Neural cell (in vitro differentiated cells): ENCODE measurements at regions not wholly inside any gene's neighbourhood (a gene's known extent, or its start where the extent isn't known, plus 50 kb on each side); places are given as distances from the start of the nearest gene placed in this dataset.

ENCODE experiments used
- H2AFZ ChIP-seq: fragments of 200-600, 300-800 bp; sonication (generic), shearing (Covaris generic); 2 replicates; pipeline ENCODE4 v1.6.0; 2014; ENCODE audit warnings: low read depth, mild to moderate bottlenecking, antibody characterized with exemption, low read length, moderate library complexity
- H3F3A ChIP-seq: fragments of 200-600 bp; shearing (Covaris generic); 2 replicates; pipeline ENCODE4 v1.6.1; 2016; ENCODE audit warnings: mild to moderate bottlenecking, moderate library complexity, mixed read lengths, antibody characterized with exemption, low read length; ENCODE audit not compliant: insufficient read depth, poor library complexity, severe bottlenecking
- H3K27ac ChIP-seq: fragments of 200-600, 300-800 bp; sonication (generic), shearing (Covaris generic); 2 replicates; pipeline ENCODE4 v1.5.1; 2014; ENCODE audit warnings: mild to moderate bottlenecking, low read length, moderate library complexity
- H3K27me3 ChIP-seq: fragments of 300-800, 200-600 bp; sonication (generic), shearing (Covaris generic); 2 replicates; pipeline ENCODE4 v1.6.0; 2014; ENCODE audit warnings: mild to moderate bottlenecking, low read depth, low read length, moderate library complexity; ENCODE audit not compliant: insufficient read depth
- H3K36me3 ChIP-seq: fragments of 300-800, 200-600 bp; sonication (generic), shearing (Covaris generic); 2 replicates; pipeline ENCODE4 v1.5.1; 2014; ENCODE audit warnings: mild to moderate bottlenecking, antibody characterized with exemption, low read length, moderate library complexity; ENCODE audit not compliant: insufficient read depth
- H3K4me2 ChIP-seq: fragments of 300-800, 200-600 bp; sonication (generic), shearing (Covaris generic); 2 replicates; pipeline ENCODE4 v1.6.0; 2014; ENCODE audit warnings: mild to moderate bottlenecking, low read length
- H3K4me3 ChIP-seq: fragments of 300-800, 200-600 bp; sonication (generic), shearing (Covaris generic); 2 replicates; pipeline ENCODE4 v1.5.1; 2014; ENCODE audit warnings: mild to moderate bottlenecking, low read length, moderate library complexity
- H3K79me2 ChIP-seq: fragments of 200-600 bp; shearing (Covaris generic); replicated peaks from 2 replicates; pipeline ENCODE4 v1.6.0; 2014; ENCODE audit warnings: mild to moderate bottlenecking, low read length, moderate library complexity; ENCODE audit not compliant: insufficient read depth
- H3K9ac ChIP-seq: fragments of 300-800, 200-600 bp; sonication (generic), shearing (Covaris generic); 2 replicates; pipeline ENCODE4 v1.6.1; 2016; ENCODE audit warnings: mild to moderate bottlenecking, low read length, mixed read lengths
- H3K9me2 ChIP-seq: fragments of 200-600 bp; shearing (Covaris generic); 2 replicates; pipeline ENCODE4 v1.6.1; 2016; ENCODE audit warnings: mild to moderate bottlenecking, low read length, mixed read lengths; ENCODE audit not compliant: insufficient read depth
- H3K9me3 ChIP-seq: fragments of 200-600, 300-800 bp; sonication (generic), shearing (Covaris generic); 2 replicates; pipeline ENCODE4 v1.6.1; 2016; ENCODE audit warnings: mild to moderate bottlenecking, mixed run types, low read length, moderate library complexity, mixed read lengths
- H4K20me1 ChIP-seq: fragments of 200-600 bp; shearing (Covaris generic); 2 replicates; pipeline ENCODE4 v1.6.1; 2016; ENCODE audit warnings: mild to moderate bottlenecking, mixed run types; ENCODE audit not compliant: insufficient read depth
- EP300 ChIP-seq: fragments of 450-650 bp; conservative IDR thresholded peaks from 2 replicates; pipeline ENCODE4 v1.6.1; 2014; ENCODE audit warnings: antibody characterized with exemption, mild to moderate bottlenecking, moderate library complexity; ENCODE audit not compliant: poor library complexity, severe bottlenecking
- EZH2 ChIP-seq: fragments of 200-600, 300-800 bp; shearing (Covaris generic), sonication (generic); IDR thresholded peaks from 2 replicates; pipeline ENCODE4 v1.6.1; 2014; ENCODE audit warnings: antibody characterized with exemption, low read length, borderline replicate concordance, mild to moderate bottlenecking; ENCODE audit not compliant: insufficient read depth, poor library complexity, severe bottlenecking
- MXI1 ChIP-seq: fragments of 450-650 bp; conservative IDR thresholded peaks from 2 replicates; pipeline ENCODE4 v1.6.1; 2014; ENCODE audit warnings: antibody characterized with exemption, mild to moderate bottlenecking; ENCODE audit not compliant: poor library complexity, severe bottlenecking
- POLR2AphosphoS5 ChIP-seq: IDR thresholded peaks from 2 replicates; pipeline ENCODE4 v1.6.1; 2012
- RAD21 ChIP-seq: fragments of 450-650 bp; conservative IDR thresholded peaks from 2 replicates; pipeline ENCODE4 v1.6.1; 2014; ENCODE audit warnings: antibody characterized with exemption, mild to moderate bottlenecking, moderate library complexity
- SMC3 ChIP-seq: fragments of 450-650 bp; conservative IDR thresholded peaks from 2 replicates; pipeline ENCODE4 v1.6.1; 2014; ENCODE audit warnings: antibody characterized with exemption, mild to moderate bottlenecking, moderate library complexity; ENCODE audit not compliant: poor library complexity
- TAF1 ChIP-seq: IDR thresholded peaks from 2 replicates; pipeline ENCODE4 v1.6.1; 2012; ENCODE audit warnings: low read depth
- TF ChIP-seq, protein P1 (sequence below): IDR thresholded peaks from 2 replicates; pipeline ENCODE4 v1.6.1; 2012; ENCODE audit warnings: borderline replicate concordance
- TF ChIP-seq, protein P2 (sequence below): fragments of 450-650 bp; IDR thresholded peaks from 2 replicates; pipeline ENCODE4 v1.5.1; 2014; ENCODE audit warnings: antibody characterized with exemption, mild to moderate bottlenecking, moderate library complexity; ENCODE audit not compliant: poor library complexity, severe bottlenecking

DNA sequence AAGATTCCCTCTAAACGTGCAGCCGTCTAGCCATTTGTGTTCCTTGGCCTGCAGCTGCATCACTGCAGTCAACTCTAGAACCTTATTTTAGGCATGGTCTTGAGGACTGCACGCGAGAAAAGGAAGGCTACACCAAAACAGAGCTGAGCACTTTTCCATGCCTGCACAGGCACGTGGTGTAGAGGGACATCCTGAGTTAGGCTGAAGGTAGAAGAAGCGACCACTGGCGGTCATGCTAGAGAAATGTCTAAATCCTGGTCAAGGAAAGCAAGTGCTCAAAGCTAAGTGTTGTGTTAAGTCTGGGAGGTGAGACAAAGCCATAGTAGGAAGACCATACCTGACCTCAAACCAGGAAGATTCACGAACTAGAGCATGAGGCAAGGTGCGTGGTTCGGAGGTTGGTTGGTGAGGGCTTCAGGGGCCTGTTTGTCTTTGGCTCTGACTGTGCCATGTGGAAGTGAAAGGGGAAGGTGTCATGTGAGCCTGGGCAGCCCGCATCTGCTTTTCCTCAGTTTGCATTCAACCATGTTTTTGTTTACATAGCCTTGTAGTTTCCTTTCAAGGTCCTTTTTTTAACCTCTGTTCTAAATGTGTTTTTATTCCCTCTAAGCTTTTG, 203.8 kb downstream of the AASDH start:
- no peak for TF ChIP-seq POLR2AphosphoS5
- TF ChIP-seq, protein P1, sequence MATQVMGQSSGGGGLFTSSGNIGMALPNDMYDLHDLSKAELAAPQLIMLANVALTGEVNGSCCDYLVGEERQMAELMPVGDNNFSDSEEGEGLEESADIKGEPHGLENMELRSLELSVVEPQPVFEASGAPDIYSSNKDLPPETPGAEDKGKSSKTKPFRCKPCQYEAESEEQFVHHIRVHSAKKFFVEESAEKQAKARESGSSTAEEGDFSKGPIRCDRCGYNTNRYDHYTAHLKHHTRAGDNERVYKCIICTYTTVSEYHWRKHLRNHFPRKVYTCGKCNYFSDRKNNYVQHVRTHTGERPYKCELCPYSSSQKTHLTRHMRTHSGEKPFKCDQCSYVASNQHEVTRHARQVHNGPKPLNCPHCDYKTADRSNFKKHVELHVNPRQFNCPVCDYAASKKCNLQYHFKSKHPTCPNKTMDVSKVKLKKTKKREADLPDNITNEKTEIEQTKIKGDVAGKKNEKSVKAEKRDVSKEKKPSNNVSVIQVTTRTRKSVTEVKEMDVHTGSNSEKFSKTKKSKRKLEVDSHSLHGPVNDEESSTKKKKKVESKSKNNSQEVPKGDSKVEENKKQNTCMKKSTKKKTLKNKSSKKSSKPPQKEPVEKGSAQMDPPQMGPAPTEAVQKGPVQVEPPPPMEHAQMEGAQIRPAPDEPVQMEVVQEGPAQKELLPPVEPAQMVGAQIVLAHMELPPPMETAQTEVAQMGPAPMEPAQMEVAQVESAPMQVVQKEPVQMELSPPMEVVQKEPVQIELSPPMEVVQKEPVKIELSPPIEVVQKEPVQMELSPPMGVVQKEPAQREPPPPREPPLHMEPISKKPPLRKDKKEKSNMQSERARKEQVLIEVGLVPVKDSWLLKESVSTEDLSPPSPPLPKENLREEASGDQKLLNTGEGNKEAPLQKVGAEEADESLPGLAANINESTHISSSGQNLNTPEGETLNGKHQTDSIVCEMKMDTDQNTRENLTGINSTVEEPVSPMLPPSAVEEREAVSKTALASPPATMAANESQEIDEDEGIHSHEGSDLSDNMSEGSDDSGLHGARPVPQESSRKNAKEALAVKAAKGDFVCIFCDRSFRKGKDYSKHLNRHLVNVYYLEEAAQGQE, result no peak
- no peak for TF ChIP-seq EP300
- no peak for TF ChIP-seq RAD21
- no peak for TF ChIP-seq SMC3
- no peak for TF ChIP-seq MXI1
- no peak for TF ChIP-seq TAF1
- no peak for TF ChIP-seq EZH2
- TF ChIP-seq, protein P2, sequence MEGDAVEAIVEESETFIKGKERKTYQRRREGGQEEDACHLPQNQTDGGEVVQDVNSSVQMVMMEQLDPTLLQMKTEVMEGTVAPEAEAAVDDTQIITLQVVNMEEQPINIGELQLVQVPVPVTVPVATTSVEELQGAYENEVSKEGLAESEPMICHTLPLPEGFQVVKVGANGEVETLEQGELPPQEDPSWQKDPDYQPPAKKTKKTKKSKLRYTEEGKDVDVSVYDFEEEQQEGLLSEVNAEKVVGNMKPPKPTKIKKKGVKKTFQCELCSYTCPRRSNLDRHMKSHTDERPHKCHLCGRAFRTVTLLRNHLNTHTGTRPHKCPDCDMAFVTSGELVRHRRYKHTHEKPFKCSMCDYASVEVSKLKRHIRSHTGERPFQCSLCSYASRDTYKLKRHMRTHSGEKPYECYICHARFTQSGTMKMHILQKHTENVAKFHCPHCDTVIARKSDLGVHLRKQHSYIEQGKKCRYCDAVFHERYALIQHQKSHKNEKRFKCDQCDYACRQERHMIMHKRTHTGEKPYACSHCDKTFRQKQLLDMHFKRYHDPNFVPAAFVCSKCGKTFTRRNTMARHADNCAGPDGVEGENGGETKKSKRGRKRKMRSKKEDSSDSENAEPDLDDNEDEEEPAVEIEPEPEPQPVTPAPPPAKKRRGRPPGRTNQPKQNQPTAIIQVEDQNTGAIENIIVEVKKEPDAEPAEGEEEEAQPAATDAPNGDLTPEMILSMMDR, result no peak
- no peaks in the 10 kb centered on the region for H3K36me3 ChIP-seq
- no peaks in the 10 kb centered on the region for H3K9me3 ChIP-seq
- no peaks in the 10 kb centered on the region for H3F3A ChIP-seq
- H4K20me1 ChIP-seq, result no peaks in the 10 kb centered on the region
- H3K79me2 ChIP-seq, result no peaks in the 10 kb centered on the region
- no peak overlapping the region for H3K27ac ChIP-seq
- H3K4me3 ChIP-seq, result no peak overlapping the region
- H3K9me2 ChIP-seq, result no peaks in the 10 kb centered on the region
- H3K27me3 ChIP-seq, result no peaks in the 10 kb centered on the region
- H2AFZ ChIP-seq, result no peak overlapping the region
- H3K9ac ChIP-seq, result no peak overlapping the region
- H3K4me2 ChIP-seq, result no peak overlapping the region

DNA sequence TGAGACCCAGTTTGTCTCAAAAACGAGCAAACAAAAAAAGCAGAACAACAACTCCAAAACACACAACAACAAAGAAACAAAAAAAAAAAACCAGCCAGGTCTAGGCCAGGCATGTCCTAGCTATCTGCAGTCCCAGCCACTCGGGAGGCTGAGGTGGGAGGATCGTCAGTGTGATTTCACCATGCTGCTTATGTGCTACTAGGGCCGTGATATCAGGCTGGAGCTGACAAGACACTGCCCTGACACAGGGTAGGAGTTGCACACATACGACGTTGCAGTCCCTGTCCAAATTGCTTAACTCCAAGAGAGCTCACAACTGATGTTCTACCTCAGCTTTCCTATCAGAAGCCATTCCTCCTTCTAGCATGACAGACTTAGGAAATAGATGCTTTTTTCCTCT, 204.9 kb downstream of the AASDH start:
- no peaks in the 10 kb centered on the region for H3K36me3 ChIP-seq
- no peak overlapping the region for H3K4me3 ChIP-seq

More for the DNA sequence above, 204.9 kb downstream of the AASDH start:
- no peaks in the 10 kb centered on the region for H3K9me3 ChIP-seq
- no peaks in the 10 kb centered on the region for H3K27me3 ChIP-seq
- no peak overlapping the region for H3K4me2 ChIP-seq
- H3K9me2 ChIP-seq, result no peaks in the 10 kb centered on the region
- H3K79me2 ChIP-seq, result peaks cover 4% of the 10 kb centered on the region
- no peaks in the 10 kb centered on the region for H3F3A ChIP-seq
- H3K27ac ChIP-seq, result no peak overlapping the region
- TF ChIP-seq, protein P2, result no peak
- TF ChIP-seq EP300 (no peak), POLR2AphosphoS5 (no peak), SMC3 (no peak), MXI1 (no peak), RAD21 (no peak), TAF1 (no peak), EZH2 (no peak)
- TF ChIP-seq, protein P1, result no peak
- no peak overlapping the region for H3K9ac ChIP-seq
- no peak overlapping the region for H2AFZ ChIP-seq
- H4K20me1 ChIP-seq, result no peaks in the 10 kb centered on the region
